H1 (cell line): ENCODE measurements at regions not wholly inside any gene's neighbourhood (a gene's known extent, or its start where the extent isn't known, plus 50 kb on each side); places are given as distances from the start of the nearest gene placed in this dataset.

Experiments
- CTCF ChIP-seq, 3 experiments: IDR thresholded peaks; 1 replicate in 2 of 3; 2 replicates in 1 of 3; pipeline versions ENCODE4 v1.5.1 to v1.6.1; 2011; ENCODE audit warnings: low read length in 3 of 3, mild to moderate bottlenecking in 3 of 3, inconsistent platforms in 2 of 3, low read depth in 1 of 3, moderate library complexity in 1 of 3; ENCODE audit not compliant: insufficient read depth in 1 of 3; ENCODE audit errors: control extremely low read depth in 1 of 3
- EZH2 ChIP-seq: fragments of 200-600 bp; sonication (generic); IDR thresholded peaks from 2 replicates; pipeline ENCODE4 v1.7.1; 2012; ENCODE audit warnings: low read depth, mild to moderate bottlenecking, moderate library complexity, low read length, inconsistent platforms; ENCODE audit not compliant: severe bottlenecking
- SP1 ChIP-seq: IDR thresholded peaks from 2 replicates; pipeline ENCODE4 v1.6.1; 2011; ENCODE audit warnings: low read depth, low read length
- TAF1 ChIP-seq: IDR thresholded peaks from 2 replicates; pipeline ENCODE4 v1.6.1; 2011; ENCODE audit warnings: mild to moderate bottlenecking, low read depth, low read length
- YY1 ChIP-seq: IDR thresholded peaks from 2 replicates; pipeline ENCODE4 v1.6.1; 2011; ENCODE audit warnings: low read depth, mild to moderate bottlenecking, low read length

- TF ChIP-seq CTCF (IDR thresholded peaks at IDR 0.05; ENCODE audit: control extremely low read depth in 1 of 3, insufficient read depth in 1 of 3, low read depth in 1 of 3, low read length in 3 of 3) (no peak), SP1 (no peak), TAF1 (no peak), EZH2 (no peak), YY1 (no peak)
Measured at GRCh38 chr3:106578911-106579310, 710.1 kb upstream of the CBLB start.
